Stomach (tissue), 4 donors: ENCODE measurements at regions not wholly inside any gene's neighbourhood (a gene's known extent, or its start where the extent isn't known, plus 50 kb on each side); places are given as distances from the start of the nearest gene placed in this dataset.

ENCODE experiments used
- POLR2A ChIP-seq, 4 donors: fragments of 450-650 bp; IDR thresholded peaks; one replicate each; pipeline ENCODE4 v1.6.1; 2016; ENCODE audit warnings: antibody characterized with exemption in 4 of 4, control low read depth in 2 of 4, mild to moderate bottlenecking in 1 of 4, moderate library complexity in 1 of 4
- TF ChIP-seq, protein P1 (sequence below), 7 experiments: fragments of 450-650 bp in 4 of 7; fragments of 200-600 bp in 3 of 7; sonication (generic) in 3 of 7; IDR thresholded peaks; one replicate each; pipeline ENCODE4 v1.5.1; 2016 to 2019; ENCODE audit warnings: antibody characterized with exemption in 7 of 7, control low read depth in 2 of 7, mild to moderate bottlenecking in 1 of 7

GRCh38 chr2:76429374-76429773 is 718.7 kb upstream of the GCFC2 start:
- TF ChIP-seq, protein P1, sequence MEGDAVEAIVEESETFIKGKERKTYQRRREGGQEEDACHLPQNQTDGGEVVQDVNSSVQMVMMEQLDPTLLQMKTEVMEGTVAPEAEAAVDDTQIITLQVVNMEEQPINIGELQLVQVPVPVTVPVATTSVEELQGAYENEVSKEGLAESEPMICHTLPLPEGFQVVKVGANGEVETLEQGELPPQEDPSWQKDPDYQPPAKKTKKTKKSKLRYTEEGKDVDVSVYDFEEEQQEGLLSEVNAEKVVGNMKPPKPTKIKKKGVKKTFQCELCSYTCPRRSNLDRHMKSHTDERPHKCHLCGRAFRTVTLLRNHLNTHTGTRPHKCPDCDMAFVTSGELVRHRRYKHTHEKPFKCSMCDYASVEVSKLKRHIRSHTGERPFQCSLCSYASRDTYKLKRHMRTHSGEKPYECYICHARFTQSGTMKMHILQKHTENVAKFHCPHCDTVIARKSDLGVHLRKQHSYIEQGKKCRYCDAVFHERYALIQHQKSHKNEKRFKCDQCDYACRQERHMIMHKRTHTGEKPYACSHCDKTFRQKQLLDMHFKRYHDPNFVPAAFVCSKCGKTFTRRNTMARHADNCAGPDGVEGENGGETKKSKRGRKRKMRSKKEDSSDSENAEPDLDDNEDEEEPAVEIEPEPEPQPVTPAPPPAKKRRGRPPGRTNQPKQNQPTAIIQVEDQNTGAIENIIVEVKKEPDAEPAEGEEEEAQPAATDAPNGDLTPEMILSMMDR (IDR thresholded peaks at IDR 0.05) = no peak
- no peak for TF ChIP-seq POLR2A (IDR thresholded peaks at IDR 0.05)
